Sigmoid colon (tissue), 6 donors: ENCODE measurements at regions not wholly inside any gene's neighbourhood (a gene's known extent, or its start where the extent isn't known, plus 50 kb on each side); places are given as distances from the start of the nearest gene placed in this dataset.

Experiments used
- DNase-seq: peaks from one replicate; pipeline ENCODE4 v3.0.0-alpha.2; 2019
- H3K27ac ChIP-seq, 4 donors: fragments of 200-600 bp; sonication (generic); one replicate each; pipeline ENCODE4 v1.5.1; 2016 to 2019; ENCODE audit warnings: mild to moderate bottlenecking in 1 of 4
- H3K27me3 ChIP-seq, 3 donors: fragments of 200-600 bp; sonication (generic); one replicate each; pipeline ENCODE4 v1.5.1; 2019; ENCODE audit warnings: mild to moderate bottlenecking in 1 of 3
- H3K36me3 ChIP-seq, 4 donors: fragments of 200-600 bp; sonication (generic); one replicate each; pipeline ENCODE4 v1.5.1; 2016 to 2019
- H3K4me1 ChIP-seq, 4 donors: fragments of 200-600 bp; sonication (generic); one replicate each; pipeline ENCODE4 v1.5.1; 2017 to 2019
- H3K4me3 ChIP-seq, 4 donors: fragments of 200-600 bp; sonication (generic); one replicate each; pipeline ENCODE4 v1.5.1; 2017 to 2019; ENCODE audit warnings: mild to moderate bottlenecking in 2 of 4, moderate library complexity in 1 of 4
- H3K9me3 ChIP-seq, 4 donors: fragments of 200-600 bp in 3 of 4; sonication (generic) in 3 of 4; one replicate each; pipeline versions ENCODE4 v1.5.1 to v1.6.1; 2013 to 2019
- EP300 ChIP-seq, 4 donors: sonication (generic); formaldehyde crosslinking; IDR thresholded peaks; one replicate each; pipeline ENCODE4 v1.6.1; 2017; ENCODE audit warnings: antibody characterized with exemption in 4 of 4
- POLR2A ChIP-seq, 2 donors: fragments of 450-650 bp; IDR thresholded peaks; one replicate each; pipeline ENCODE4 v1.6.1; 2016; ENCODE audit warnings: antibody characterized with exemption in 2 of 2, mild to moderate bottlenecking in 2 of 2, moderate library complexity in 2 of 2
- POLR2AphosphoS5 ChIP-seq, 4 donors: sonication (generic); formaldehyde crosslinking; IDR thresholded peaks; one replicate each; pipeline ENCODE4 v1.6.1; 2017; ENCODE audit warnings: antibody characterized with exemption in 4 of 4
- WGBS, 2 donors: extraction: QIAGEN DNeasy Blood & Tissue Kit; methylation state at CpG; one replicate each; pipeline ENCODE4 v1.1.7; 2013; 5-methylcytosine and 5-hydroxymethylcytosine counted together
- intact Hi-C: fragments of 100-400 bp; cut with DNase I; formaldehyde crosslinking; loops from one replicate; pipeline ENCODE4 v1.15.1; 2023
- TF ChIP-seq, protein P1 (sequence below), 4 experiments: fragments of 450-650 bp in 3 of 4; fragments of 200-600 bp in 1 of 4; IDR thresholded peaks; one replicate each; pipeline ENCODE4 v1.5.1; 2016 to 2019; ENCODE audit warnings: antibody characterized with exemption in 4 of 4, mild to moderate bottlenecking in 3 of 4, moderate library complexity in 2 of 4
- donor health status: healthy with polysubstance abuse.
- donor health status: healthy.

GRCh38 chr6:67897998-67898607 is 737.0 kb upstream of the ADGRB3 start:
- no peak for DNase-seq
- H3K27me3 ChIP-seq: no peaks in the 10 kb centered on the region
- H3K27ac ChIP-seq: no peak overlapping the region
- H3K36me3 ChIP-seq: no peaks in the 10 kb centered on the region
- intact Hi-C loops: no loop called here
- WGBS, 2 donors: 74 to 79% methylated on average over 7 of the region's 7 CpGs
- H3K4me1 ChIP-seq: no peaks in the 10 kb centered on the region
- TF ChIP-seq EP300 (IDR thresholded peaks at IDR 0.05) (no peak), POLR2A (IDR thresholded peaks at IDR 0.05) (no peak), POLR2AphosphoS5 (IDR thresholded peaks at IDR 0.05) (no peak)
- TF ChIP-seq, protein P1, sequence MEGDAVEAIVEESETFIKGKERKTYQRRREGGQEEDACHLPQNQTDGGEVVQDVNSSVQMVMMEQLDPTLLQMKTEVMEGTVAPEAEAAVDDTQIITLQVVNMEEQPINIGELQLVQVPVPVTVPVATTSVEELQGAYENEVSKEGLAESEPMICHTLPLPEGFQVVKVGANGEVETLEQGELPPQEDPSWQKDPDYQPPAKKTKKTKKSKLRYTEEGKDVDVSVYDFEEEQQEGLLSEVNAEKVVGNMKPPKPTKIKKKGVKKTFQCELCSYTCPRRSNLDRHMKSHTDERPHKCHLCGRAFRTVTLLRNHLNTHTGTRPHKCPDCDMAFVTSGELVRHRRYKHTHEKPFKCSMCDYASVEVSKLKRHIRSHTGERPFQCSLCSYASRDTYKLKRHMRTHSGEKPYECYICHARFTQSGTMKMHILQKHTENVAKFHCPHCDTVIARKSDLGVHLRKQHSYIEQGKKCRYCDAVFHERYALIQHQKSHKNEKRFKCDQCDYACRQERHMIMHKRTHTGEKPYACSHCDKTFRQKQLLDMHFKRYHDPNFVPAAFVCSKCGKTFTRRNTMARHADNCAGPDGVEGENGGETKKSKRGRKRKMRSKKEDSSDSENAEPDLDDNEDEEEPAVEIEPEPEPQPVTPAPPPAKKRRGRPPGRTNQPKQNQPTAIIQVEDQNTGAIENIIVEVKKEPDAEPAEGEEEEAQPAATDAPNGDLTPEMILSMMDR (IDR thresholded peaks at IDR 0.05): no peak
- H3K4me3 ChIP-seq: no peak overlapping the region
- no peaks in the 10 kb centered on the region for H3K9me3 ChIP-seq

DNA sequence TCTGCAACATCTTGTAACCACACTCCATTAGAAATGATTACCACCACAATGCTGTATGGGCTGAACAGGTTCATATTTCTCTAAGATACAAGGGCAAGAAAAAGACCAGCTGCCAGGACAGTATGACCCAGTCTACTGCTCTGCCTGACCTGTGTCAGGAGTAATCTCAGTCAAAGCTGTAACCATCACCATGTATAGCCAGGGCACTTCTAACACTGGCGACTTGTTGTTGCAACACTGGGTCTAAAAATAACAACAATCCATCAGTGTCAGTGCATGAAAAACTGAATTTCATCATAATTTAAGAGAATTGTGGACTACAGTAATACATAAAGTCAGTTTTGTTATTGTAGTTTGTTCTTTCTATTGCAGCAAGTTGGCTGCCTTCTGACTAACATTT is 738.6 kb upstream of the ADGRB3 start:
- WGBS, 2 donors: 52 to 55% methylated on average over 1 of the region's 1 CpG
- Histone ChIP-seq H3K4me1 (no peaks in the 10 kb centered on the region), H3K36me3 (no peaks in the 10 kb centered on the region), H3K27ac (no peak overlapping the region), H3K9me3 (no peaks in the 10 kb centered on the region), H3K4me3 (no peak overlapping the region), H3K27me3 (no peaks in the 10 kb centered on the region)
- intact Hi-C loops: no loop called here
- no peak for DNase-seq
- TF ChIP-seq POLR2A (IDR thresholded peaks at IDR 0.05) (no peak), EP300 (IDR thresholded peaks at IDR 0.05) (no peak), POLR2AphosphoS5 (IDR thresholded peaks at IDR 0.05) (no peak)
- TF ChIP-seq, protein P1 (IDR thresholded peaks at IDR 0.05): no peak

DNA sequence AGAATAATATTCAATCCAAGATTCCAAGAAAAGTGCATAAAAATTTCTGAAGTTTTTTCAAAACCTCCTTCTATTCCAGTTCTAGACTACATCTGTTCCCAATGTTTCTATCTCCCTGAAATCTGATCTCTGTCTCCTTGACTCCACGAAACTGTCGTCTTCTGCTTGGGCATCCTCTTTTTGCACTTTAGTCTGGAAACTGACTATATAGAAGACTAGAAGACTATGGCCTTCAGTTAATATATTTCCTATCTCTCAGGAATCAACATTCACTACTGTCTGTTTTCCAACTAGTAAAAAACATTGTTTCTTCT is 745.4 kb upstream of the ADGRB3 start:
- peaks cover 0 to 4% (median 0%) of the 10 kb centered on the region in 4 donors for H3K9me3 ChIP-seq
- H3K4me1 ChIP-seq: no peaks in the 10 kb centered on the region
- no peak overlapping the region for H3K27ac ChIP-seq
- WGBS, 2 donors: 76 to 79% methylated on average over 2 of the region's 2 CpGs
- no peak for DNase-seq
- intact Hi-C loops: no loop called here
- no peaks in the 10 kb centered on the region for H3K36me3 ChIP-seq
- no peaks in the 10 kb centered on the region for H3K27me3 ChIP-seq
- no peak overlapping the region for H3K4me3 ChIP-seq
- TF ChIP-seq, protein P1 (IDR thresholded peaks at IDR 0.05): no peak
- TF ChIP-seq EP300 (IDR thresholded peaks at IDR 0.05) (no peak), POLR2A (IDR thresholded peaks at IDR 0.05) (no peak)

- no peak for DNase-seq
- H3K27me3 ChIP-seq: no peaks in the 10 kb centered on the region
- intact Hi-C loops: no loop called here
- peaks cover 0 to 10% (median 0%) of the 10 kb centered on the region in 4 donors for H3K9me3 ChIP-seq
- no peak overlapping the region for H3K4me3 ChIP-seq
- H3K36me3 ChIP-seq: no peaks in the 10 kb centered on the region
- no peak overlapping the region for H3K27ac ChIP-seq
- H3K4me1 ChIP-seq: no peaks in the 10 kb centered on the region
- TF ChIP-seq EP300 (IDR thresholded peaks at IDR 0.05): no peak
- TF ChIP-seq, protein P1 (IDR thresholded peaks at IDR 0.05): no peak
- no peak for TF ChIP-seq POLR2A (IDR thresholded peaks at IDR 0.05)
- no peak for TF ChIP-seq POLR2AphosphoS5 (IDR thresholded peaks at IDR 0.05)
- WGBS, 2 donors: 75 to 84% methylated on average over 21 of the region's 21 CpGs
These were observed 746.0 kb upstream of the ADGRB3 start for GRCh38 chr6:67888886-67889681.
